ENCODE measurements at regions not wholly inside any gene's neighbourhood (a gene's known extent, or its start where the extent isn't known, plus 50 kb on each side); places are given as distances from the start of the nearest gene placed in this dataset.

- DNase-seq: no peak
Measured at GRCh38 chr2:237016121-237016915, 69.4 kb upstream of the COPS8 start.

GRCh38 chr2:237020090-237020489 is 65.6 kb upstream of the COPS8 start:
- no peak for DNase-seq

GRCh38 chr2:237022533-237022932 is 63.2 kb upstream of the COPS8 start:
- no peak for DNase-seq

- no peak for DNase-seq
Measured at GRCh38 chr2:237024255-237024654, 61.4 kb upstream of the COPS8 start.

GRCh38 chr2:237025090-237025865 is 60.4 kb upstream of the COPS8 start:
- DNase-seq: no peak

- DNase-seq: peak; percentile 6
Measured at GRCh38 chr2:237026981-237027711, 58.5 kb upstream of the COPS8 start.

- no peak for DNase-seq
Measured at GRCh38 chr2:237027712-237028029, 58.0 kb upstream of the COPS8 start.

GRCh38 chr2:237030382-237030781 is 55.3 kb upstream of the COPS8 start:
- DNase-seq: no peak

- no peak for DNase-seq
Measured at GRCh38 chr2:237033536-237034060, 52.1 kb upstream of the COPS8 start.

- no peak for DNase-seq
Measured at GRCh38 chr2:237035781-237036475, 49.8 kb upstream of the COPS8 start.

All from stimulated activated naive CD4-positive, alpha-beta T cell treated with Interleukin-2 at 50 U/mL for 16 hours (primary cell).